ENCODE measurements at regions not wholly inside any gene's neighbourhood (a gene's known extent, or its start where the extent isn't known, plus 50 kb on each side); places are given as distances from the start of the nearest gene placed in this dataset.

DNA sequence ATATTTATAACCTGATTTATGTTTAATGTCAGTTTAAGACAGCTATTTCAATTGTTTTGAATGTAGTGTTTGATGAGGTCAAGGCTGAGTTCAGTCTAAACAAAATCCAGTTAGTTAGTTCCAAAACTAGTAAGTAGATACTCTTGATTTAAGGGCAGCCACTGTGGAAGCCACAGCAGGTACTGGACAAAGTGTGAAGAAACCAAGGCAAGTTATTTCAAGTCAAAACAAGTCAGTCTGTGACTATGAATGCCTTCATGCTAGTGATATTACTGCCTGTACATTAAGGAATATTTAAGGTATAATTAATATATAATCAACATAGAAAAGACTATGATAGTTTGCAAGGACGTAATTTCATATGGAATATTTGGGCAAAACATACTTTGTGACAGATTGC, 362.3 kb downstream of the DMRTA1 start:
- TF ChIP-seq, protein P1, sequence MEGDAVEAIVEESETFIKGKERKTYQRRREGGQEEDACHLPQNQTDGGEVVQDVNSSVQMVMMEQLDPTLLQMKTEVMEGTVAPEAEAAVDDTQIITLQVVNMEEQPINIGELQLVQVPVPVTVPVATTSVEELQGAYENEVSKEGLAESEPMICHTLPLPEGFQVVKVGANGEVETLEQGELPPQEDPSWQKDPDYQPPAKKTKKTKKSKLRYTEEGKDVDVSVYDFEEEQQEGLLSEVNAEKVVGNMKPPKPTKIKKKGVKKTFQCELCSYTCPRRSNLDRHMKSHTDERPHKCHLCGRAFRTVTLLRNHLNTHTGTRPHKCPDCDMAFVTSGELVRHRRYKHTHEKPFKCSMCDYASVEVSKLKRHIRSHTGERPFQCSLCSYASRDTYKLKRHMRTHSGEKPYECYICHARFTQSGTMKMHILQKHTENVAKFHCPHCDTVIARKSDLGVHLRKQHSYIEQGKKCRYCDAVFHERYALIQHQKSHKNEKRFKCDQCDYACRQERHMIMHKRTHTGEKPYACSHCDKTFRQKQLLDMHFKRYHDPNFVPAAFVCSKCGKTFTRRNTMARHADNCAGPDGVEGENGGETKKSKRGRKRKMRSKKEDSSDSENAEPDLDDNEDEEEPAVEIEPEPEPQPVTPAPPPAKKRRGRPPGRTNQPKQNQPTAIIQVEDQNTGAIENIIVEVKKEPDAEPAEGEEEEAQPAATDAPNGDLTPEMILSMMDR (IDR thresholded peaks at IDR 0.05): no peak
- TF ChIP-seq POLR2AphosphoS5 (IDR thresholded peaks at IDR 0.05) (no peak), POLR2A (IDR thresholded peaks at IDR 0.05) (no peak)
